ENCODE measurements at regions not wholly inside any gene's neighbourhood (a gene's known extent, or its start where the extent isn't known, plus 50 kb on each side); places are given as distances from the start of the nearest gene placed in this dataset.

DNA sequence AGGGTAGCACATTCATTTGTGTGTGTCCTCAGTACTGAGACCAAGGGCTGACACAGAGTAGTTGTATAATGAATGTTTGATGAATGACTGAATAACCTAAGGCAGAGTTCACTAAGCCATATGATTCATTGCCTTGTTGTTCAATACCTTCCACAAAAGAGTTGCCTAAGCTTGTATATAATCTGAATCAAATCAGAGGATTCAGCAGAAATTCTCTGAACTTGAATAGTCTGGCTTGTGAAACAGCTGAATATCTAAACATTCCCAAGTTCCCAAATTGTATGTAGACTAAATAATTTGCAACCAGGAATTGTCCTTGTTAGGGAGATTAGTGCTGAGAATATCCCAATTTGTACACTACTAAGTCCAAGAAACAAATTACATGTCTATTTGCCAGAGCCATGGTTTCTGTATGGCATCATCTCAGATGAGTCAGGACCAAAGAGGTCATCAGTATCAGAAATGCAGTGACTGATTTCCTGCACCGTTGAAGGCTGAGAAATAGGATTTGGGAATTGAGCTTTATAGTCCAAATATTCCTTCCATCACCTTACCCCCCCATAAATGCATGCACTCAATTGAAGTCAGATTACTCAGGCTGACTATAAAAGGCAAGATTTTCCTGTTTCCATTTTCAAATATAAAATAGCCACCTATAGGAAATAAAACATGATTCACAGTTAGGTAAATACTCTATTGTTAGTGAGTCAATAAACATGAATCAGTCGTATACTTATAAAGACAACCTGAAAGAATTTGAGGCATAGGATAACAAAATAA, 168.7 kb downstream of the PHLDA1 start:
- ATAC-seq: peak in 2 of 4 donors; percentile 33 to 46
- Histone ChIP-seq H3K36me3 (no peaks in the 10 kb centered on the region), H3K27me3 (no peaks in the 10 kb centered on the region), H3K27ac (no peak overlapping the region), H3K9me3 (no peaks in the 10 kb centered on the region), H3K4me3 (no peak overlapping the region), H3K4me1 (peaks cover 0 to 6% (median 0%) of the 10 kb centered on the region in 12 donors)
- no peak for DNase-seq
- no peak for TF ChIP-seq POLR2A (IDR thresholded peaks at IDR 0.05)
- TF ChIP-seq CTCF (IDR thresholded peaks at IDR 0.05): no peak
- intact Hi-C loops (cut with DNase I): no loop called here
- WGBS, 4 donors: 61 to 67% (median 65%) methylated on average over 2 of the region's 2 CpGs

GRCh38 chr12:75859868-75860267, 171.7 kb downstream of the PHLDA1 start:
- Histone ChIP-seq H3K9me3 (no peaks in the 10 kb centered on the region), H3K4me3 (no peak overlapping the region), H3K27ac (no peak overlapping the region), H3K36me3 (no peaks in the 10 kb centered on the region), H3K4me1 (peaks cover 0 to 6% (median 0%) of the 10 kb centered on the region in 12 donors), H3K27me3 (no peaks in the 10 kb centered on the region)
- DNase-seq: no peak
- intact Hi-C loops (cut with DNase I): loop anchor here in 1 of 10 donors (10.0 kb wide), 1 partner anchor 45 kb away; no protein-coding TSS in a partner anchor
- WGBS, 4 donors: 33 to 56% (median 43%) methylated on average over 2 of the region's 2 CpGs
- no peak for TF ChIP-seq POLR2A (IDR thresholded peaks at IDR 0.05)
- no peak for TF ChIP-seq CTCF (IDR thresholded peaks at IDR 0.05)
- peak in 3 of 4 donors; percentile 16 to 67 (median 50) for ATAC-seq

DNA sequence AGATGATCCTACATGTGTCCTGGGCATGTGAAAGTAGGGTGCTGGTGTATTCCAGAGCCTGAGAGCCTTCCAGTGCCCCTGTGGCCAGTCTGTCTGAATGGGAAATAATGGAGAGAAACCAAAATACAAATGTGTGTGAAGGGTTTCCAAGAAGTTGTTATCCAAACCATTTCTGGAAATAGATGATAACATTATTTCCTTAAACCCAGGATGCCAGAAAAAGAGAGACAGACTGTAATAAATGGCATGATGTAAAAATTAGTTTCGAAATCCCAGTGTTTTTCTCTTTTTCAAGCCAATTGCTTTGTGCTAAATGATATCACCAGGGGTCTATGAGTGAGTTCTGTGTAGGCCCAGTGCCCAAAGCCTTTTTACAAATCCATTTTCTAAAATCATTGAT, 175.3 kb downstream of the PHLDA1 start:
- Histone ChIP-seq H3K9me3 (no peaks in the 10 kb centered on the region), H3K4me1 (peaks cover 0 to 9% (median 0%) of the 10 kb centered on the region in 12 donors), H3K27ac (no peak overlapping the region), H3K4me3 (no peak overlapping the region), H3K36me3 (no peaks in the 10 kb centered on the region), H3K27me3 (no peaks in the 10 kb centered on the region)
- WGBS, 4 donors: 76 to 88% (median 84%) methylated on average over 1 of the region's 1 CpG
- DNase-seq (no peak), ATAC-seq (peak in 3 of 4 donors; percentile 16 to 61 (median 27))
- TF ChIP-seq CTCF (IDR thresholded peaks at IDR 0.05) (no peak), POLR2A (IDR thresholded peaks at IDR 0.05) (no peak)
- intact Hi-C loops (cut with DNase I): loop anchor here in 1 of 10 donors (10.0 kb wide), 1 partner anchor 49 kb away; no protein-coding TSS in a partner anchor

DNA sequence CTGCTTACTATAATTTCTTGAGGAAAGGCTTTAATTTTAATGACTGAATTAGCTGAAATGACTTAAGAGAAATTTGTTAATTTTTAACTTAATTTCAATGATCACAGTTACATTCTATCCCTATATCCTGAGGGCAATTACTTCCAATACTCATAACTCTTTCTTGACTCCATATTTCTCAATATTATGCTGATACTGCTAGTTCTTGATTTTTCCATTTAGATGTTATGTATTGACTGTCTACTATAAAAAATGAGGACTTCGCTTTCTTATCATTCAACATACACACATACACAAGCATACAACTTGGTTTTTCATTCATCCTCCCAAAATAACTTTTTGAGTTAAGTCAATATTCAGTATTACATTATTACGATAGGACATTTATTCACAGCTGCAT, 176.2 kb downstream of the PHLDA1 start:
- H3K36me3 ChIP-seq: no peaks in the 10 kb centered on the region
- peak overlapping the region in 1 of 12 donors; percentile 42 for H3K27ac ChIP-seq
- H3K27me3 ChIP-seq: no peaks in the 10 kb centered on the region
- 96 to 98% (median 97%) methylated on average over 2 of the region's 2 CpGs for WGBS, 4 donors
- no peaks in the 10 kb centered on the region for H3K9me3 ChIP-seq
- no peak overlapping the region for H3K4me3 ChIP-seq
- ATAC-seq: no peak
- H3K4me1 ChIP-seq: peaks cover 0 to 9% (median 0%) of the 10 kb centered on the region in 12 donors
- intact Hi-C loops (cut with DNase I): loop anchor here in 1 of 10 donors (10.0 kb wide), 1 partner anchor 49 kb away; no protein-coding TSS in a partner anchor
- no peak for DNase-seq
- TF ChIP-seq CTCF (IDR thresholded peaks at IDR 0.05): no peak
- no peak for TF ChIP-seq POLR2A (IDR thresholded peaks at IDR 0.05)

All from heart left ventricle (tissue), 16 donors.